ENCODE measurements at regions not wholly inside any gene's neighbourhood (a gene's known extent, or its start where the extent isn't known, plus 50 kb on each side); places are given as distances from the start of the nearest gene placed in this dataset.

DNA sequence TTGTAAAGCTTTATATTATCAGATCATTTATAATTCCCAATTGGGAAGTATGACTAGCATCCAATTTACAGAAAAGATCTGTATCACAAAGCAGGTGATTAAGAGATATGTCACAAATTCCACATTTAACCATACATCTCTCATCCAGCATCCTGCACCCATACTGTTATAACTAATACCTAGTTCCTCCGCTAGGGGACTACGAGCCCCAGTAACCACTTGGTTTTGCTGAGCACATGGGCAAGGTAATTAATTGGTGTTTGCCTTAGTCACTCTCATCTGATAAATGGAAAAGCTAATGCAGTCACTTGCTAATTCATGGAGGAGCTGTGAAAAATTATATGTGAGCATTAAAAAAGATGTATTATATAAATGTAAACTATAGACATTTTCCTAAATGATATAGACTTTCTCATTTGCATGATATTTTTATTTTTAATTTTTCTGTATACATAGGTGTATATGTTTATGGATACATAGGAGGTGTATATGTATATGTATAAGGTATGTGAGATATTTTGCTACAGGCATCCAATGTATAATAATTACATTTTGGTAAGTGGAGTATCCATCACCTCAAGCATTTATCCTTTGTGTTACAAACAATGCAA lies 1031.8 kb downstream of the GALC start:
- Mint-ChIP-seq H3K27ac (no peak overlapping the region), H3K36me3 (ENCODE audit: low read depth) (no peaks in the 10 kb centered on the region), H3K4me1 (no peaks in the 10 kb centered on the region), H3K27me3 (ENCODE audit: low read depth, poor library complexity) (no peaks in the 10 kb centered on the region), H3K9me3 (peaks cover 39% of the 10 kb centered on the region), H3K4me3 (no peak overlapping the region)
- peak; percentile 49 for TF ChIP-seq CTCF (IDR thresholded peaks at IDR 0.05)
- DNase-seq: no peak

- H3K4me3 Mint-ChIP-seq: no peak overlapping the region
- H3K4me1 Mint-ChIP-seq: peaks cover 6% of the 10 kb centered on the region
- H3K36me3 Mint-ChIP-seq (ENCODE audit: low read depth): no peaks in the 10 kb centered on the region
- H3K27ac Mint-ChIP-seq: no peak overlapping the region
- TF ChIP-seq CTCF (IDR thresholded peaks at IDR 0.05): no peak
- H3K9me3 Mint-ChIP-seq: no peaks in the 10 kb centered on the region
- no peak for DNase-seq
- no peaks in the 10 kb centered on the region for H3K27me3 Mint-ChIP-seq (ENCODE audit: low read depth, poor library complexity)
Observed at GRCh38 chr14:86955771-86956354, 1037.1 kb downstream of the GALC start.

DNA sequence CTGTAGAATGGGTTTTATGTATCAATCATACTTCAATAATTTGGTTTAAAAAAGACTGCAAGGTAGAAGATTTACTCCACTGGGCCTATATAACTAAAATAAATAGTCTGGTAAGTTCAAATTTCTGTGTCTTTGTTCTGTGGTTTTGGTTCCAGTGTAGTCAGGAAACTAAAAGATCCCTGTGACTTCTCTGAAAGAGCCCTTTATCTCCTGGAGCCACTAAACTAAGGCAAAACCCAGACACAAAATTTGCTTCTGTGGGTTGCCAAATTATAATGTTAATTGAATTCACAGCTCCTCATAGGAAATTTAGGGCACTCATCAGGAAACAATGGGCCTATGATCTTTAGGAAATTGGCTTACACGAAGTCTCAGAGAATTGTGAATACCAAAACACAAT lies 1038.4 kb downstream of the GALC start:
- H3K27ac Mint-ChIP-seq: no peak overlapping the region
- no peak overlapping the region for H3K4me3 Mint-ChIP-seq
- TF ChIP-seq CTCF (IDR thresholded peaks at IDR 0.05): no peak
- DNase-seq: no peak
- H3K36me3 Mint-ChIP-seq (ENCODE audit: low read depth): no peaks in the 10 kb centered on the region
- peaks cover 6% of the 10 kb centered on the region for H3K4me1 Mint-ChIP-seq
- no peaks in the 10 kb centered on the region for H3K9me3 Mint-ChIP-seq
- no peaks in the 10 kb centered on the region for H3K27me3 Mint-ChIP-seq (ENCODE audit: low read depth, poor library complexity)

DNA sequence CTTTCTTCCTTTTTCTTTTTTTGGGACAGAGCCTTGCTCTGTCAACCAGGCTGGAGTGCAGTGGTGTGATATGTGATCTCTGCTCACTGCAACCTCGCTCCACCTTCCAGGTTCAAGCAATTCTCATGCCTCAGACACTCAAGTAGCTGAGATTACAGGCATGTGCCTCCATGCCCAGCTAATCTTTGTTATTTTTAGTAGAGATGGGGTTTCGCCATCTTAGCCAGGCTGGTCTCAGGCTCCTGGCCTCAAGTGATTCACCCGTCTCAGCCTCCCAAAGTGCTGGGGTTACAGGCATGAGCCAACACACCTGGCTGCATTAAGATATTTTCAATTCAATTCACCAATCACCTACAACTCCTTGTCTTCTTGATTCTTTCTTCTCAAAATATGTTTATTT lies 1046.5 kb downstream of the GALC start:
- DNase-seq: no peak
- Mint-ChIP-seq H3K4me3 (no peak overlapping the region), H3K9me3 (no peaks in the 10 kb centered on the region), H3K27me3 (ENCODE audit: low read depth, poor library complexity) (no peaks in the 10 kb centered on the region), H3K27ac (no peak overlapping the region), H3K4me1 (no peaks in the 10 kb centered on the region), H3K36me3 (ENCODE audit: low read depth) (no peaks in the 10 kb centered on the region)
- TF ChIP-seq CTCF (IDR thresholded peaks at IDR 0.05): no peak

DNA sequence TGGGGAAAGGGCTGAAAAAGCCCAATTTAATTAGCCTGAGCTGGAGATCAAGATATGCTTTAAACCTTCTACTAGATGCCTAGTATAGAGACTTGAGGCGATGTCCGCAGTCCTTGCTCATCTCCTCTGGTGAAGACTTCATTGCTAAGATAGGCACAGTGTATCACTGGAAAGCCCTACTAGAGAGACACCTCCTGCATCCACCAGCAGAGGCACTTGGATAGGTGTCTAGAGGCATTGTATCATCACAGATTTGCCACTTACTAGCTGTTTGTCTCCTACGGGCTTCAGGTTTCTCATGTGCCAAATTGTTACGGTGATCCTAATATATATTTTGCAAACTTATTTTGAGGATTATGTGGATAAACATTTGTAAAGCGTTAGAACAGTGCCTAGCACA lies 1048.5 kb downstream of the GALC start:
- Mint-ChIP-seq H3K27me3 (ENCODE audit: low read depth, poor library complexity) (no peaks in the 10 kb centered on the region), H3K27ac (no peak overlapping the region), H3K4me1 (no peaks in the 10 kb centered on the region), H3K4me3 (no peak overlapping the region), H3K36me3 (ENCODE audit: low read depth) (no peaks in the 10 kb centered on the region), H3K9me3 (no peaks in the 10 kb centered on the region)
- DNase-seq: no peak
- TF ChIP-seq CTCF (IDR thresholded peaks at IDR 0.05): no peak

All from nephron progenitor cell (in vitro differentiated cells).